ENCODE measurements at regions not wholly inside any gene's neighbourhood (a gene's known extent, or its start where the extent isn't known, plus 50 kb on each side); places are given as distances from the start of the nearest gene placed in this dataset.

DNA sequence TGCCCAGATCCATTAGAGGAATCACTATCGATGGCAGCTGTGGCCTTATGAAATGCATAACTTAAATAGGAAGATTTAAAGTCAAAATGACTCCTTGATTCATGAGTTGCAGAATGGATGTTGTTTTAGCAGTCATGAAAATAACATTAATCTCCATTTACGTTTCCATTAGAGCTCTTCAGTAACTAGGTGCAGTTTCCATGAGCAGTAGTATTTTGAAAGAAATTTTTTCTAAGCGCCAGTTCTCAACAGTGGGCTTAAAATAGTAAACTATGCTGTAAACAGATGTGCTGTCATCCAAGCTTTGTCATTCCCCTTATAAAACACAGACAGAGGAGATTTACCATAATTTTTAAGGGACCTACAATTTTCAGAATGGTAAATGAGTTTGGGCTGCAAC, 1414.1 kb downstream of the LRRC4C start:
- H3K27me3 ChIP-seq (ENCODE audit: insufficient read depth, low read length): no peaks in the 10 kb centered on the region
- H3K79me2 ChIP-seq (ENCODE audit: insufficient read depth, low read length): no peaks in the 10 kb centered on the region
- H3K27ac ChIP-seq (ENCODE audit: low read depth, low read length, poor library complexity, severe bottlenecking): no peak overlapping the region
- no peak overlapping the region for H3K4me3 ChIP-seq (ENCODE audit: low read depth, low read length, poor library complexity, severe bottlenecking)
- H2AFZ ChIP-seq (ENCODE audit: low read length): no peak overlapping the region
- H3K4me2 ChIP-seq (ENCODE audit: low read length): no peak overlapping the region
- no peaks in the 10 kb centered on the region for H3K4me1 ChIP-seq (ENCODE audit: insufficient read depth, low read length, severe bottlenecking)
- H3K9me3 ChIP-seq (ENCODE audit: low read length): no peaks in the 10 kb centered on the region
- H3K36me3 ChIP-seq (ENCODE audit: insufficient read depth, low read length): no peaks in the 10 kb centered on the region
- H4K20me1 ChIP-seq (ENCODE audit: insufficient read depth, low read length): no peaks in the 10 kb centered on the region
- no peaks in the 10 kb centered on the region for H3F3A ChIP-seq (ENCODE audit: insufficient read depth, low read length)
- no peak for TF ChIP-seq EZH2 (IDR thresholded peaks at IDR 0.05; ENCODE audit: borderline replicate concordance, low read length)
- TF ChIP-seq, protein P1, sequence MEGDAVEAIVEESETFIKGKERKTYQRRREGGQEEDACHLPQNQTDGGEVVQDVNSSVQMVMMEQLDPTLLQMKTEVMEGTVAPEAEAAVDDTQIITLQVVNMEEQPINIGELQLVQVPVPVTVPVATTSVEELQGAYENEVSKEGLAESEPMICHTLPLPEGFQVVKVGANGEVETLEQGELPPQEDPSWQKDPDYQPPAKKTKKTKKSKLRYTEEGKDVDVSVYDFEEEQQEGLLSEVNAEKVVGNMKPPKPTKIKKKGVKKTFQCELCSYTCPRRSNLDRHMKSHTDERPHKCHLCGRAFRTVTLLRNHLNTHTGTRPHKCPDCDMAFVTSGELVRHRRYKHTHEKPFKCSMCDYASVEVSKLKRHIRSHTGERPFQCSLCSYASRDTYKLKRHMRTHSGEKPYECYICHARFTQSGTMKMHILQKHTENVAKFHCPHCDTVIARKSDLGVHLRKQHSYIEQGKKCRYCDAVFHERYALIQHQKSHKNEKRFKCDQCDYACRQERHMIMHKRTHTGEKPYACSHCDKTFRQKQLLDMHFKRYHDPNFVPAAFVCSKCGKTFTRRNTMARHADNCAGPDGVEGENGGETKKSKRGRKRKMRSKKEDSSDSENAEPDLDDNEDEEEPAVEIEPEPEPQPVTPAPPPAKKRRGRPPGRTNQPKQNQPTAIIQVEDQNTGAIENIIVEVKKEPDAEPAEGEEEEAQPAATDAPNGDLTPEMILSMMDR (IDR thresholded peaks at IDR 0.05; ENCODE audit: low read length): no peak
- no peaks in the 10 kb centered on the region for H3K9me2 ChIP-seq (ENCODE audit: low read depth, low read length)
- H3K9ac ChIP-seq (ENCODE audit: low read length): no peak overlapping the region

DNA sequence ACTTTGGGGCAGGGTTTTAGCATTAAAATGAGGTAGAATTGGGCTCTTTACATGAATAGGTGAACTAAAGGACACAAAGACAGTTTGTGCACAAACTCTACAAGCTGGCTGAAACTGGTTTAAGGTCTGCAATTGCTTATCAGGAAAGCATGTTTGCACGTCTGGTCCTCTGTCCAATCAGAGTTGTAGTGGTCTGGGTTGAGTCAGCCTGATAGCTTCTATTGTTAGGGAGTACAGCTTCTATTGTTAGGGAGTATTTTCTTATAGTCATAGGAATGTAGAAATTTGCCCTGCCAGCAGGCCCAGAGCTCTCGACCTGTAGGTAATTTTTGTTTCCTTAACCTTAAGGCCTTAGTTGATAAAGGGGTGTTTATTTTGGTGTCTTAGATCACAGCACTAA, 1422.4 kb downstream of the LRRC4C start:
- Histone ChIP-seq H3F3A (ENCODE audit: insufficient read depth, low read length) (no peaks in the 10 kb centered on the region), H3K9me2 (ENCODE audit: low read depth, low read length) (no peaks in the 10 kb centered on the region), H3K79me2 (ENCODE audit: insufficient read depth, low read length) (no peaks in the 10 kb centered on the region), H3K4me1 (ENCODE audit: insufficient read depth, low read length, severe bottlenecking) (no peaks in the 10 kb centered on the region), H3K27ac (ENCODE audit: low read depth, low read length, poor library complexity, severe bottlenecking) (no peak overlapping the region), H3K27me3 (ENCODE audit: insufficient read depth, low read length) (no peaks in the 10 kb centered on the region), H3K4me2 (ENCODE audit: low read length) (no peak overlapping the region), H3K36me3 (ENCODE audit: insufficient read depth, low read length) (no peaks in the 10 kb centered on the region), H4K20me1 (ENCODE audit: insufficient read depth, low read length) (no peaks in the 10 kb centered on the region), H2AFZ (ENCODE audit: low read length) (no peak overlapping the region), H3K9ac (ENCODE audit: low read length) (no peak overlapping the region), H3K9me3 (ENCODE audit: low read length) (no peaks in the 10 kb centered on the region), H3K4me3 (ENCODE audit: low read depth, low read length, poor library complexity, severe bottlenecking) (no peak overlapping the region)
- TF ChIP-seq, protein P1 (IDR thresholded peaks at IDR 0.05; ENCODE audit: low read length): no peak
- no peak for TF ChIP-seq EZH2 (IDR thresholded peaks at IDR 0.05; ENCODE audit: borderline replicate concordance, low read length)

DNA sequence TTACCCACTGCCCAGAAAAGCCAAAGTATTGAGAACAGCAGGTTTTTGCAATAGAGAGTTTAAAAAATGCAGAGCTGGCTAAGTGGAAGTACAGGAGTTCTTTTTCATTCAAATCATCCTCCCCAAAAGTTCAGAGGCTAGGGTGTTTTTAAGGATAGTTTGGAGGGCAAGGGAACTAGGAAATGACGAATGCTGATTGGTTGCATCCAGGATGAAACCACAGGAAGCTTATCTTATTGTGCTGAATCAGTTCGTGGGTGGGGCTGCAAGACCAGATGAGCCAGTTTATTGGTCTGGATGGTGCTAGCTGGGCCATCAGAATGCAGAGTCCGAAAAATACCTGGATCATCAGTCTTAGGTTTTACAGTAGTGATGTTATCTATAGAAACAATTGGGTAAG, 1427.1 kb downstream of the LRRC4C start:
- Histone ChIP-seq H3K9ac (ENCODE audit: low read length) (no peak overlapping the region), H2AFZ (ENCODE audit: low read length) (no peak overlapping the region), H3K4me3 (ENCODE audit: low read depth, low read length, poor library complexity, severe bottlenecking) (no peak overlapping the region), H3K4me1 (ENCODE audit: insufficient read depth, low read length, severe bottlenecking) (no peaks in the 10 kb centered on the region), H3F3A (ENCODE audit: insufficient read depth, low read length) (no peaks in the 10 kb centered on the region), H3K27me3 (ENCODE audit: insufficient read depth, low read length) (no peaks in the 10 kb centered on the region), H3K9me2 (ENCODE audit: low read depth, low read length) (no peaks in the 10 kb centered on the region), H4K20me1 (ENCODE audit: insufficient read depth, low read length) (no peaks in the 10 kb centered on the region), H3K9me3 (ENCODE audit: low read length) (no peaks in the 10 kb centered on the region), H3K79me2 (ENCODE audit: insufficient read depth, low read length) (no peaks in the 10 kb centered on the region), H3K27ac (ENCODE audit: low read depth, low read length, poor library complexity, severe bottlenecking) (no peak overlapping the region), H3K4me2 (ENCODE audit: low read length) (no peak overlapping the region), H3K36me3 (ENCODE audit: insufficient read depth, low read length) (no peaks in the 10 kb centered on the region)
- TF ChIP-seq, protein P1 (IDR thresholded peaks at IDR 0.05; ENCODE audit: low read length): no peak
- TF ChIP-seq EZH2 (IDR thresholded peaks at IDR 0.05; ENCODE audit: borderline replicate concordance, low read length): no peak
